HK-2 (cell line): ENCODE measurements at regions not wholly inside any gene's neighbourhood (a gene's known extent, or its start where the extent isn't known, plus 50 kb on each side); places are given as distances from the start of the nearest gene placed in this dataset.

Source experiments
- DNase-seq: peaks from one replicate; pipeline ENCODE4 v3.0.0-alpha.2; 2018; ENCODE audit not compliant: unreplicated experiment

GRCh38 chr20:48276021-48276342 lies 490.7 kb upstream of the SULF2 start:
- no peak for DNase-seq

DNA sequence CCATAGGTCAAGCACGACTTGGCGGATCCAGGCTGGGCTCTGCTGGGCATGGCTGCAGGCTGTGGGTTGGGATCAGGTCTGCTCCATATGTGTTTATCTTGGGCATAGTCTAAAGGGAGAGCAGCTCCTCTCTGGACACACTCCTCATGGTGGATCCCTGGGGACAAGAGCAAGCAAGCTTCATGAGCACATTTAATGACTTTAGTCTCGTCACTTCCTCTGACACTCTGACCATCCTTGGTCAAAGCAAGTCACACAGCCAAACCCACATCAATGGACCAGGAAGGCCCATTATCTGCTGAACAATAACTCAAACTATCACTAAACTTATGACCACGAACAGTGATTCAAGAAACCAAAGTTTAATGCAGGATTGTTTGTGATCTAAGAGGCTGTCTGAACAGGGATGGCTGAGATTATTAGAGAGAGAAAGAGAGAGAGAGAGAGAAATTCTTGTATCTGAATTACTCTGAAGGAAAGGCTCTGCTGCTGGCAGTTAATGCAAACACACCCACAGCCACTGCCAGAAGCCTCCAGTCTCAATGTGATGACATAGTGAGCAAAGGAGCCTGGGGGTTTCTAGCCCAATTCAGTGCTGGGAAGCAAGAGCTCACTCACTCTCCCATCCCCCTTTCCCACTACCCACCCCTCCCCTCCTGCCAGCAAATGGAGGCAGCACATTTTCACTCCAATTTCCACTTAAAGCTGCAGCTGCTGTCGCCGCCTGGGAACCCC lies 490.2 kb upstream of the SULF2 start:
- DNase-seq, result no peak

- DNase-seq, result no peak
Observed at GRCh38 chr20:48273843-48274242, 488.6 kb upstream of the SULF2 start.

DNA sequence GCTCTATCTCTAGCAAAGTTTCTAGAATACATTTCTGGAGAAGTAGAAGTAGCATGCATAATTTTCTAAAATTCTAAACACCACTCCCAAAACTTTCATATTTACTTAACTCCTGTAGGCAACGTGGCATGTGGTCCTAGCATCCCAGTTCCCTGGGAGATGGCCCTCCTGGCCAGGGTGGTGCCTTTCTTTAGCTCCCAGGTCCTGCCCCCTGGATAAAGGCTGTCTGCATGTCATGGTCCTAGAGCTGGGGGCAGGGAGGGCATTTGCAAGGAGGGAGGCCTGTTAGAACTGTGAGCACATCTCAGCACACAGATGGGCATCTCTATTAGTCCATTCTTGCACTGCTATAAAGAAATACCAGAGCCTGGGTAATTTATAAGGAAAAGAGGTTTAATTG lies 485.6 kb upstream of the SULF2 start:
- DNase-seq, result no peak

GRCh38 chr20:48267860-48268633 lies 482.8 kb upstream of the SULF2 start:
- no peak for DNase-seq

DNA sequence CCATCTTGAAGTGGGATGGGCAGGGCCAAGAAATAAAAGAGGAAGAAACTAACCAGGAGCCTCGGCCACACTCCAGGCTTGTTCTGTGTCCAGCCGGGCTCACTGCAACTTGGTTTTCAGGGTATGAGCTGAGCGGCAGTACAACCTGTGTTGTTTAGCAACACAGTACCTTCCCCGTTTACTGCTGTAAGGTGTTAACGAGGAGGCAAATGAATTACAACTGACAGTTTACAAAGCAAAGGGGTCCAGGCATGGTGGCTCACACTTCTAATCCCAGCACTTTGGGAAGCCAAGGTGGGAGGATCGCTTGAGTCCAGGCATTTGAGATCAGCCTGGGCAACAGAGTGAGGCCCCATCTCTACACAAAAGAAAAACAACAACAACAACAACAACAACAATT lies 481.3 kb upstream of the SULF2 start:
- DNase-seq, result no peak

DNA sequence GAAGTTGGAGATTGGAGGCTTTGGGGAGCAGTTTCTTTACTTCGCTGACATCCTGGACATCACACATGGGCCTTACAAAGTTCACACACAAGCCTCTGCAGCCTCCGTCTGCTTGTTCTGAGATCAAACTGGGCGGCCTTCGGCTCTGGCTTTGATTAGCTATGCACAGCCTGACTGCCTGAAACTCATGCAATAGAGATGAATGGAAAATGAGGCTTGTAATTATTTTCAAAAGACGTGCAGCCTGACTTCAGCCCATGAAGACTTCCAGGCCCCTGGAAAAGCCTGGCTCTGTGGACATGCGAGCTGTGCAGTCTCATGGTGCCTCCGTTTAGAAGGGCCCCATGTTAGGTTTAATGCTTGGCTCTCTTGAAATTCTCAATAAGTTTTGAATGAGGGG lies 480.5 kb upstream of the SULF2 start:
- no peak for DNase-seq

DNA sequence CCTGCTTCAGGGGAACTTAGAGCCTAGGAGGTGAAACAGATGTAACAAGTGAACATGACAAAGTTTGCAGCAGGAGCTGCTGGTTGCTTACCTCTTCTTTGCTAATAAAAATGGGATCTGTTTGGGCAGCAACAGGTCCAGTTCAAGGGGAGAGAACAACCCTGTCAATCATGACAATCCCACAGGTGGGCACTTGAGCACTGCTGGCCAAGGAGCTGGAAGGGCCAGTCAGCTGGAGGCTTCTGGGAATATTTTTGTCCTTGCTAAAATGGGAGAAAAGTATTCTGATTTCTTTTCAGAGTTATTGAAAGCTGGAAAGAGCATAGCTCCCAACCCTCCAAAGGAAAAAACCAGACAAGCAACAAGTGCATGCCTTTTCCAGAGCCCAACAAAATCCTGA lies 477.7 kb upstream of the SULF2 start:
- DNase-seq, result no peak

DNA sequence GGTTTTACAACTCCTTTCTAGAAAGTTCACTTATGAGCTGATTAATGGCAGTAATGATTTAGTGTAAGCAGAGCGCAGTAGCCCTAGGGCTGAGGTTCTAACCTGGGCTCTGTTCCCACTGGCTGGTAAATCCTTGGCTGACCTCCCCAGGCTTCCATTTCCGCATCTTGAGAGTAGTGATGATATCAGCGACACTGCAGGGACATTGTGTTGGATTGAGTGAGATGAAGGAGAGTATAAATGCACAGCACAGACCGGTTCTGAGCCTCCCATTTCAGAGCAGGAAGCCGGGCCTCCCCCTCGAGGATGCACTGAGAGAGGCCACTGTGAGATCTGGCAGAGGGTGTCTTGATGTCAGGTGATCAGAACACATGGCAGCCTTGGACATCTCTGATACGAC lies 477.2 kb upstream of the SULF2 start:
- DNase-seq, result no peak

- DNase-seq, result no peak
Observed at GRCh38 chr20:48261398-48261910, 476.2 kb upstream of the SULF2 start.

GRCh38 chr20:48260129-48260756 lies 475.0 kb upstream of the SULF2 start:
- no peak for DNase-seq

GRCh38 chr20:48259456-48259855 lies 474.2 kb upstream of the SULF2 start:
- DNase-seq, result no peak

DNA sequence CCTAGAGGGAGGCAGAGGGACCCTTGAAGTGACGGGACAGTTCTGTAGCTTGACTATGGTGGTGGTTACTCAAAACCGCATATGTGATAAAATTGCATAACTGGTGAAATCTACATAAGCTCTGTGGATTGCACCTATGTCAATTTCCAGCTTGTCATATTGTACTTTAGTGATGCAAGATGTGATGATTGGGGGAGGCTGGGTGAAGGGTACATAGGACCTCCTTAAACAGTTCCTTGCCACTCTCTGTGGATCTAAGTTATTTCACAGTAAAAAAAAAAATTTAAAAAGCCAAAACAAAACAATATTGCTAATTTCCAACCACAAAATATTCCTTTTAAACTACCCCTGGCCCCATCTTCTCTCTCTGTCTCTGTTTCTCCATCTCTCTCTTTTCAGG lies 472.6 kb upstream of the SULF2 start:
- no peak for DNase-seq

DNA sequence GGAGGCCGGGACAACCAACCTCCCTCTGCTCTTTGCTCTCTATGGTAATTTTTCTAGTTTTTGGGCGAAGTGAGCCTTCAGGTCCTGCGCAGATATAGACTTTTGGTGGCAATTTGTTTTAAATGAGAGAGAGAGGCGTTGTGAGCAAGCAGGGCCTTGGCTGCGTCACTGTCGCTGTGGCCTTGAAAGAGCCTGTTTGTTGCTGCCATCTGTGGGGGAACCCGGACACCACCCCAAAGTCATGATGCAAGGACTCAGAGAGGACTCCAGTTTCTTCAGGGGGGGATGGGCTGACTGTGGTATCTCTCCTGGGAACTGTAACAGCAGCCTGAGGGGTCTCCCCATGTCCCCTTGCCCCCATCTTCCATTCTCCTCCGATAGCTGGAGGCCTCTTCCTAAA lies 462.7 kb upstream of the SULF2 start:
- no peak for DNase-seq

GRCh38 chr20:48246061-48246790 lies 460.9 kb upstream of the SULF2 start:
- DNase-seq, result no peak

- no peak for DNase-seq
Observed at GRCh38 chr20:48242623-48243022, 457.3 kb upstream of the SULF2 start.

DNA sequence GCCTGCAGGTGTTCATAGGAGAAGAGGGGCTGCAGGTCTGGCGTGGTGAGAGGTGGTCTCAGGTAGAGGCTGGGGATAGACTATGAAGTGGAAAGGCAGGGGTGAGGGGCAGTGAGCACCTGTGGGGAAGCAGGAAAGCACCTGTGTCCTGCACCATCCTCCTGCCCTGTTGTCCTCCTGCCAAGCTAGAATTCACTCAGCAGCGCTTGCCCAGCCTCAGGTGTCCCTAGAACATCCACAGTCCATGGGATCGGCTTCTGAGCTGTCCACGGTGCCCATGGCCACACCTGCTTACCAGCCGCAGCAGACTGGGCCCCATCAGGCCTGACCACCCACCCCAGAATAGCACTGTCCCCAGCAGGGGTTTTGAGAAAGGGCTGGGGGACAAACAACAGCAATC lies 456.2 kb upstream of the SULF2 start:
- DNase-seq, result no peak

- no peak for DNase-seq
Observed at GRCh38 chr20:48238781-48239180, 453.5 kb upstream of the SULF2 start.

DNA sequence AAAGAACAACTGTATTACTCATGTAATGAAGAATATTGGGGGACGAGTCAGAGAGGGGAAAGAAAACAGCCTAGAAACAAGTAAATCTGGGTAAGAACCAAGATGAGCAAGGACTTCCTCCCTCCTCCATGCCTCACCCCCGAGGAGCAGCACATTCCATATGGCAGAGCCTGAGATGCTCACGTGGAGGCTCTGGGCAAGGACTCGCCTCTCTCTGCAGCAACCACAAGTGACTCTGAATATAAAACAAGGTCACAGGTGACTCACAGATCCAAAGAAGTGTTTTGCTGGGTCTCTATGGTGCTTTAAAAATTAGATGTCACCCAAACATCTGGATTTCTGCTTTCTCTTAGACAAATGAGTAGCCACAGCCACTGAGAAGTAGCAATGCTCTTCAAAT lies 453.0 kb upstream of the SULF2 start:
- DNase-seq, result no peak

DNA sequence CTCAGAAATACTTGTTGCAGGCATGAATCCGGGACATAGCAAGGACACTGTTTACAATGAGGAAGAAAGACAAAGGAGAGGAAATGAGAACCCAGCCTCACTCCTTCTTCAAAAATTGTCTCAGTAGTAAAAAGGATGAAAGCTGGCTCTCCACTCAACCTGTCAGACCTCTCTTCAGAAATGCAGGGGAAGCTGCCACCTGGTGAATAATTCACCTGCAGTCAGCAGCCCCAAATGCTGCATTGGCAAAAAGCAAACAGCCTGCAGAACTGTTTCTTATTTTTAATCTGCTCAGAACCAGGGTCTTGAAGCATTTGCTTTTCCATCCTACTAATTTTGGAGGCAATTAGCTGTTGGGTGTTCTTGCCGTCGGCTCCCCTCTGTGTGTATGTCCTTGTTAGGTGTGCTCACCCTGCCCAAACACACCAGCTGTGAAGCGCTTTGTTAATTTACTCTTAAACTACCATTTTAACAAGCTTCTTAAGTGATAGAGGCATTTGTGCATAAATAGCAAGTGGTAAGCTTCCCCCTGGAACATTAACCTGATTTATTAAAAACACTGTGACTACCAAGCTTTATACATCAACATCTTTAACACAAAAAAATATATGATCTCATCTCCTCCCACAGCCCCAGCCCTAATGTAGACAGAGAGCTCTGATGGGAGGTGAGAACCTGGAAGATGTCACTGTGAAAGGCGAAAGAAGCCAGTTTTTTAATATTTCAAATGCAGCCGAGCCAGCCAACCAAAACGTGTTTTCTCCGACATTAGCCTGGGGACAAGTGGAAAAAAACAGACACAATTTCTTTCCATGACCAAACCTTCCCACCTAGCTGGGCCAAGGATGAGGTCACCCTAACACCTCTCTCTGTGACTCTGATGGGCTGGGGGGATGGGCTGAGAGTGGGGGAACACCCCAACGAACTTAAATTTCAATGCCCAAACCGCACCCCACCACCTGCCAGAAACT lies 451.0 kb upstream of the SULF2 start:
- DNase-seq, result no peak

GRCh38 chr20:48234951-48235350 lies 449.7 kb upstream of the SULF2 start:
- no peak for DNase-seq
